ENCODE measurements at regions not wholly inside any gene's neighbourhood (a gene's known extent, or its start where the extent isn't known, plus 50 kb on each side); places are given as distances from the start of the nearest gene placed in this dataset.

- Histone ChIP-seq H3K4me1 (no peaks in the 10 kb centered on the region), H3K27ac (no peak overlapping the region), H3K27me3 (no peaks in the 10 kb centered on the region), H3K4me3 (no peak overlapping the region), H3K36me3 (no peaks in the 10 kb centered on the region), H3K9me3 (peaks cover 0 to 5% (median 0%) of the 10 kb centered on the region in 4 donors)
- WGBS (ENCODE audit: insufficient coverage, low coverage, low lambda C conversion rate, missing lambda C conversion rate) = 33% methylated on average over 4 of the region's 4 CpGs
- intact Hi-C loops (cut with DNase I) = no loop called here
- ATAC-seq = no peak
- no peak for TF ChIP-seq CTCF (IDR thresholded peaks at IDR 0.05)
- no peak for TF ChIP-seq POLR2A (IDR thresholded peaks at IDR 0.05)
- DNase-seq = no peak
Observed at GRCh38 chr13:88303605-88304004, 632.4 kb downstream of the SLITRK5 start.

- 32% methylated on average over 1 of the region's 1 CpG for WGBS (ENCODE audit: insufficient coverage, low coverage, low lambda C conversion rate, missing lambda C conversion rate)
- Histone ChIP-seq H3K9me3 (no peaks in the 10 kb centered on the region), H3K4me3 (no peak overlapping the region), H3K27me3 (no peaks in the 10 kb centered on the region), H3K4me1 (no peaks in the 10 kb centered on the region), H3K27ac (no peak overlapping the region), H3K36me3 (no peaks in the 10 kb centered on the region)
- intact Hi-C loops (cut with DNase I) = no loop called here
- TF ChIP-seq CTCF (IDR thresholded peaks at IDR 0.05) = no peak
- TF ChIP-seq POLR2A (IDR thresholded peaks at IDR 0.05) = no peak
- no peak for DNase-seq
- ATAC-seq = no peak
Observed at GRCh38 chr13:88314496-88314895, 643.3 kb downstream of the SLITRK5 start.

- WGBS (ENCODE audit: insufficient coverage, low coverage, low lambda C conversion rate, missing lambda C conversion rate) = 52% methylated on average over 3 of the region's 3 CpGs
- no peaks in the 10 kb centered on the region for H3K27me3 ChIP-seq
- H3K4me3 ChIP-seq = no peak overlapping the region
- no peak for ATAC-seq
- H3K4me1 ChIP-seq = no peaks in the 10 kb centered on the region
- no peak overlapping the region for H3K27ac ChIP-seq
- TF ChIP-seq POLR2A (IDR thresholded peaks at IDR 0.05) (no peak), CTCF (IDR thresholded peaks at IDR 0.05) (no peak)
- intact Hi-C loops (cut with DNase I) = no loop called here
- no peak for DNase-seq
- no peaks in the 10 kb centered on the region for H3K36me3 ChIP-seq
- no peaks in the 10 kb centered on the region for H3K9me3 ChIP-seq
Observed at GRCh38 chr13:88329066-88329465, 657.9 kb downstream of the SLITRK5 start.

GRCh38 chr13:88339271-88339741 lies 668.1 kb downstream of the SLITRK5 start:
- ATAC-seq (no peak), DNase-seq (no peak)
- Histone ChIP-seq H3K36me3 (no peaks in the 10 kb centered on the region), H3K4me1 (no peaks in the 10 kb centered on the region), H3K27ac (no peak overlapping the region), H3K4me3 (no peak overlapping the region), H3K27me3 (no peaks in the 10 kb centered on the region), H3K9me3 (no peaks in the 10 kb centered on the region)
- TF ChIP-seq CTCF (IDR thresholded peaks at IDR 0.05) = no peak
- TF ChIP-seq POLR2A (IDR thresholded peaks at IDR 0.05) = no peak
- intact Hi-C loops (cut with DNase I) = no loop called here
- WGBS (ENCODE audit: insufficient coverage, low coverage, low lambda C conversion rate, missing lambda C conversion rate) = 24% methylated on average over 3 of the region's 8 CpGs
